Activated naive CD4-positive, alpha-beta T cell treated with anti-CD3 and anti-CD28 coated beads, Interleukin-2, amount 10 ng/mL, durations not matched to agents 7 days and 5 days (primary cell): ENCODE measurements at regions not wholly inside any gene's neighbourhood (a gene's known extent, or its start where the extent isn't known, plus 50 kb on each side); places are given as distances from the start of the nearest gene placed in this dataset.
"Not testable (repeated sequence)": the region's sequence is repeated elsewhere in the genome, so short reads cannot be mapped to it uniquely, and the experiment has no call there.

Experiments used
- CTCF ChIA-PET: fragments of 350-600 bp; sonication (Branson Sonifier 250); formaldehyde crosslinking; loops from one replicate; lab custom pipeline; 2021; ENCODE audit warnings: antibody characterized with exemption; lab: Charles Lee
- DNase-seq: peaks from one replicate; pipeline ENCODE4 v3.0.0-alpha.2; 2020
- H3K27ac Mint-ChIP-seq: one replicate; pipeline ENCODE4 v1.8.0; 2021; ENCODE audit warnings: mild to moderate bottlenecking, moderate library complexity, mixed read lengths
- H3K27me3 Mint-ChIP-seq: one replicate; pipeline ENCODE4 v1.8.0; 2021; ENCODE audit warnings: mild to moderate bottlenecking, mixed read lengths
- H3K36me3 Mint-ChIP-seq: one replicate; pipeline ENCODE4 v1.8.0; 2021; ENCODE audit warnings: mixed read lengths
- H3K4me1 Mint-ChIP-seq: one replicate; pipeline ENCODE4 v1.8.0; 2021; ENCODE audit warnings: mixed read lengths
- H3K4me3 Mint-ChIP-seq: one replicate; pipeline ENCODE4 v1.8.0; 2021; ENCODE audit warnings: mild to moderate bottlenecking, moderate library complexity, mixed read lengths
- H3K9me3 Mint-ChIP-seq: one replicate; pipeline ENCODE4 v1.8.0; 2021; ENCODE audit warnings: mixed read lengths

GRCh38 chr16:29152544-29153031 lies 167.7 kb downstream of the LAT start:
- H3K27me3 Mint-ChIP-seq, H3K4me3 Mint-ChIP-seq, H3K9me3 Mint-ChIP-seq, DNase-seq: not testable (repeated sequence)
- H3K4me1 Mint-ChIP-seq: peaks cover 91% of the 10 kb centered on the region
- CTCF ChIA-PET: interaction anchor here (0.7 kb wide), 1 partner anchor 412 kb away, joined by 3 read pairs; no protein-coding TSS in a partner anchor
- H3K27ac Mint-ChIP-seq: peak overlapping the region; percentile 84
- H3K36me3 Mint-ChIP-seq: peaks cover 31% of the 10 kb centered on the region

GRCh38 chr16:29151317-29151716 lies 166.5 kb downstream of the LAT start:
- Mint-ChIP-seq H3K9me3 (peaks cover 2% of the 10 kb centered on the region), H3K4me3 (no peak overlapping the region), H3K27ac (peak overlapping the region; percentile 11), H3K4me1 (peaks cover 91% of the 10 kb centered on the region), H3K36me3 (peaks cover 30% of the 10 kb centered on the region), H3K27me3 (no peaks in the 10 kb centered on the region)
- no peak for DNase-seq
- CTCF ChIA-PET: no interaction called here

GRCh38 chr16:29149912-29150311 lies 165.1 kb downstream of the LAT start:
- H3K27me3 Mint-ChIP-seq, DNase-seq, H3K4me3 Mint-ChIP-seq, H3K9me3 Mint-ChIP-seq, CTCF ChIA-PET: not testable (repeated sequence)
- H3K36me3 Mint-ChIP-seq: peaks cover 31% of the 10 kb centered on the region
- peak overlapping the region; percentile 95 for H3K27ac Mint-ChIP-seq
- H3K4me1 Mint-ChIP-seq: peaks cover 87% of the 10 kb centered on the region

GRCh38 chr16:29148867-29149272 lies 164.0 kb downstream of the LAT start:
- H3K9me3 Mint-ChIP-seq: peaks cover 2% of the 10 kb centered on the region
- H3K4me1 Mint-ChIP-seq: peaks cover 77% of the 10 kb centered on the region
- no peaks in the 10 kb centered on the region for H3K27me3 Mint-ChIP-seq
- CTCF ChIA-PET: no interaction called here
- H3K4me3 Mint-ChIP-seq: peak overlapping the region; percentile 22
- H3K27ac Mint-ChIP-seq: peak overlapping the region; percentile 95
- peak; percentile 92 for DNase-seq
- H3K36me3 Mint-ChIP-seq: peaks cover 30% of the 10 kb centered on the region

- CTCF ChIA-PET: no interaction called here
- DNase-seq: peak; percentile 35
- H3K27ac Mint-ChIP-seq: peak overlapping the region; percentile 95
- peaks cover 30% of the 10 kb centered on the region for H3K36me3 Mint-ChIP-seq
- peaks cover 74% of the 10 kb centered on the region for H3K4me1 Mint-ChIP-seq
- H3K9me3 Mint-ChIP-seq: peaks cover 2% of the 10 kb centered on the region
- H3K4me3 Mint-ChIP-seq: peak overlapping the region; percentile 15
- H3K27me3 Mint-ChIP-seq: no peaks in the 10 kb centered on the region
Observed at GRCh38 chr16:29148131-29148691, 163.4 kb downstream of the LAT start.

- Mint-ChIP-seq H3K36me3 (peaks cover 30% of the 10 kb centered on the region), H3K27ac (peak overlapping the region; percentile 95), H3K4me1 (peaks cover 72% of the 10 kb centered on the region)
- H3K27me3 Mint-ChIP-seq, H3K4me3 Mint-ChIP-seq, CTCF ChIA-PET, DNase-seq, H3K9me3 Mint-ChIP-seq: not testable (repeated sequence)
Observed at GRCh38 chr16:29147710-29148109, 162.9 kb downstream of the LAT start.

DNA sequence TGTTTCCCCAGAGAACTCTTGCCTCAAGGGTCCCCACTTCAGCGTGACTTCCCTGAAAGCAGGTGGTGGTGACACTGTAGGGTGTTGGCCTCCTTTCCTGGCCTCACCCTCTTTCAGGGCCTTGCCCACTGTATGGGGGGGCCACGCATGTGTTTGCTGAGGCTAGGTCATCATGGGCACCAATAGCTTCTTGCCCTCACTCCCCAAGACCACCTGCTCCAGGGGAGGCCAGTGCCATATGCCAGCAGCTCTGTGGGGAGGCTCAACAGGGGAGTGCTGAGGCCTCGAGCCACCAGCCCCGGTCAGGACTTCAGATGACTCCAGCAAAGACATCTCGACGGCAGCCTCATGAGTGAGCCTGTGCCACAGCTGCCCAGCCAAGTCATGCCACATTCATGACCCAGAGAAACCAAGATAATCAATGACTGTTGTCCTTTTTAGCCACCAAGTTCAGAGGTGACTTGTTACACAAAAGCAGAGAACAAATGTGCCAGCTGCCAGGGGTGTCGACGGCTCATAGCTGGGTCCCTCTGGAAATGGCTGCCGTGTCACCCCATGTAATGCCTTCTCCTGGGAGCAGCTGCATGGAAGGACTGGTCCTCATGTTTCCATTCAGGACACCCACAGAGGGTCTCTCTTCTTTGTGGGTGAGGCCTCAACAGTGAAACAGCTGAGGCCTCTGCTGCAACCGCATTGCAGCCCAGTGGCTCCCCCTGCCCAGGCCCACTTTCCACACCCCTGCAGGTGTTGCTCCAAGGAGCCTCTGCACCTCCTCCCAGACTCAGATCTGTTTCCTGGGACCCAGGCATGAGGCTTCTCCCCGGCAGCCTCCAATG lies 162.2 kb downstream of the LAT start:
- H3K9me3 Mint-ChIP-seq, H3K4me3 Mint-ChIP-seq, H3K27me3 Mint-ChIP-seq, CTCF ChIA-PET, DNase-seq: not testable (repeated sequence)
- Mint-ChIP-seq H3K4me1 (peaks cover 68% of the 10 kb centered on the region), H3K27ac (peak overlapping the region; percentile 95), H3K36me3 (peaks cover 30% of the 10 kb centered on the region)

GRCh38 chr16:29146266-29146665 lies 161.4 kb downstream of the LAT start:
- no peak overlapping the region for H3K27ac Mint-ChIP-seq

DNA sequence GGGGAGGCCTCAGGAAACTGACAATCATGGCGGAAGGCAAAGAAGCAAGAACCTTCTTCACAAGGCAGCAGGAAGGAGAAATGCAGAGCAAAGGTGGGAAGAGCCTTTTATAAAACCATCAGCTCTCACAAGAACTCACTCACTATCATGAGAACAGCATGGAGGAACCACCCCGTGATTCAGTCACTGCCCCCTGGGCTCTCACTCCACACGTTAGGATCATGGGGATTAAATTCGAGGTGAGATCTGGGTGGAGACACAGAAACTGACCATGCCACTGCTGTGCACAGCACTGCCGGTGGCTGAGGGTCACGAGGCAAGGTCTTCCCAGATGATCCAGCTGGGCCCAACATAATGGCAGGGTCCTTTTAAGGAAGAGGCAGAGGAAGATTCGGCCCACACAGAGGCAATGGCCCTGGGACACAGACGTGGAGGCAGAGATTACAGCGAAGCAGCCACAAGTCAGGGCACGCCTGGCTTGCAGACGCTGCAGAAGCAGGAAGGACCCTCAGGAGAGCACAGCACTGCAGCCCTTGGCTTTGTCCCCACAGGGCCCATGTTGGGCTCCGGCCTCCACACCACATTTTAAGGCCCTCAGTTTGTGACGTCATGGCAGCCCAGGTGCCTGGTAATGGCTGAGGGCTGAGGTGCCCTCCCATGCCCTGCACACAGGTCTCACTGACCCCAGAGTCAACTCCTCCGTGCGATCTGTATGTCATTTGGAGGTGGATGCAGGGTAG lies 160.8 kb downstream of the LAT start:
- Mint-ChIP-seq H3K27ac (peak overlapping the region; percentile 64), H3K4me1 (peaks cover 58% of the 10 kb centered on the region), H3K36me3 (peaks cover 30% of the 10 kb centered on the region)
- CTCF ChIA-PET, DNase-seq, H3K27me3 Mint-ChIP-seq, H3K4me3 Mint-ChIP-seq, H3K9me3 Mint-ChIP-seq: not testable (repeated sequence)

More at GRCh38 chr16:29146266-29146665, 161.4 kb downstream of the LAT start:
- Mint-ChIP-seq H3K27me3 (no peaks in the 10 kb centered on the region), H3K36me3 (peaks cover 30% of the 10 kb centered on the region), H3K4me1 (peaks cover 63% of the 10 kb centered on the region), H3K4me3 (no peak overlapping the region), H3K9me3 (peaks cover 2% of the 10 kb centered on the region)
- CTCF ChIA-PET: no interaction called here
- DNase-seq: no peak

GRCh38 chr16:29145086-29145485 lies 160.2 kb downstream of the LAT start:
- peaks cover 53% of the 10 kb centered on the region for H3K4me1 Mint-ChIP-seq
- H3K4me3 Mint-ChIP-seq, H3K27ac Mint-ChIP-seq, H3K27me3 Mint-ChIP-seq, H3K9me3 Mint-ChIP-seq, DNase-seq, CTCF ChIA-PET: not testable (repeated sequence)
- peaks cover 26% of the 10 kb centered on the region for H3K36me3 Mint-ChIP-seq

- H3K27me3 Mint-ChIP-seq, H3K27ac Mint-ChIP-seq, H3K4me3 Mint-ChIP-seq, DNase-seq, CTCF ChIA-PET, H3K9me3 Mint-ChIP-seq: not testable (repeated sequence)
- H3K36me3 Mint-ChIP-seq: peaks cover 26% of the 10 kb centered on the region
- H3K4me1 Mint-ChIP-seq: peaks cover 48% of the 10 kb centered on the region
Observed at GRCh38 chr16:29144669-29145062, 159.8 kb downstream of the LAT start.

GRCh38 chr16:29143739-29144668 lies 159.2 kb downstream of the LAT start:
- H3K4me3 Mint-ChIP-seq: not testable (repeated sequence)

GRCh38 chr16:29142506-29142905 lies 157.7 kb downstream of the LAT start:
- CTCF ChIA-PET, H3K27ac Mint-ChIP-seq, H3K9me3 Mint-ChIP-seq, DNase-seq, H3K4me3 Mint-ChIP-seq, H3K27me3 Mint-ChIP-seq: not testable (repeated sequence)
- H3K36me3 Mint-ChIP-seq: peaks cover 20% of the 10 kb centered on the region
- peaks cover 36% of the 10 kb centered on the region for H3K4me1 Mint-ChIP-seq

More at GRCh38 chr16:29143739-29144668, 159.2 kb downstream of the LAT start:
- CTCF ChIA-PET, DNase-seq, H3K27ac Mint-ChIP-seq, H3K27me3 Mint-ChIP-seq, H3K9me3 Mint-ChIP-seq: not testable (repeated sequence)
- H3K4me1 Mint-ChIP-seq: peaks cover 42% of the 10 kb centered on the region
- peaks cover 23% of the 10 kb centered on the region for H3K36me3 Mint-ChIP-seq
